GM18861 (cell line): ENCODE measurements at regions not wholly inside any gene's neighbourhood (a gene's known extent, or its start where the extent isn't known, plus 50 kb on each side); places are given as distances from the start of the nearest gene placed in this dataset.

Experiments
- ATAC-seq: cut with Tn5 transposase; IDR thresholded peaks from one replicate; pipeline ENCODE4 v1.9.1; 2021; ENCODE audit not compliant: unreplicated experiment

DNA sequence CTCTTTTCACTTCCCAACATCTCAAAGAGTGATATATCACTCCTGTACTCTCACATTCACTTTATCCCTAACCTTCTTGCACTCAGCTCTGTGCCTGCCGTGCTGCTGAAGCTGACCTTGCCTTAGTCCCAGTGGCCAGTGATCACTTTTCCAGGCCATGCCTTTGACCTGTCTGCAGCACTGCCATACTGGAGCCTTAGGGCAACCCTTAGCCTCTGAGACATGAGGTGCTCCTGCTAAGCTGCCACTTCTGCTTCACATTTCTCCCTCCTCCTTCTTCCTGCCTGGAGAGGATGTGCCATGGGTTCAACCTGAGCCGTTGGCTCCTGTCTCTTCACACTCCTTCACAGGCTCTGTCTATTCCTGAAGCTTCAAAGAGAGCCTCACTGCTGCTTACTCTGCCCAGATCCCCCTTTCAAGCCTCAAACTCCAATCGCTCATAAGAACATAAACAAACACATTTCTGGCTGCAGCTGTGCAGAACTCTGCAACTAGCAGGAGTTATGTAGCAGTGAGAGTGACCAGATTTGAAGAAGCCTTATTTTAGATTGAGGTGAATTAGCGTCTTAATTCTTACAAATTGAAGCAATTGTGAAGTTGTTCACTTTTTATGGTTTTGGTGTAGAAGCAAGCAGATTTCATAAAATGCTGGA lies 716.2 kb upstream of the FANCL start:
- no peak for ATAC-seq

DNA sequence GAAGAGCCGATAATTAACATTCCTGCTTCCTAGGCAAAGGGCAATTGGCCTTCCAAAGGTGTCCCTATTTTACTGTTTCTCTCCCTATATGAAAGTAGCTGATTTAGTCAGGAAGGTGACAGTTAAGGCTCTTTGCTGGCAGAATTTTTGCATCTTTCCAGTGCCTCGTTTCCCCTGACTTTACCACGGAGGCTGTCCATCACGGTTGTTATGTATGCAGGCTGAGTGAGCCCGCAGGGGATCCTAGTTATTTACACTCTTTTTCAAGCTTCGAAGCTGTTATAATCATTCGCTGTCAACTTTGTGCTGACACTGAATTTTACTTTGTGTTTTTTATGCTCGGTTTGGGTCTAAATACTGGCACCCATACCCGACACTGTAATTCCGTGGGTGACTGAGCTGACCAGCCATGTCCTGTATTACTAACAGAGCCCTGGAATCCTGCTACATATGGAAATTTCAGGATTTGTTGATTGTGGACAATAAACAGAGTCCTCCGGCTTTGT lies 713.8 kb upstream of the FANCL start:
- no peak for ATAC-seq

DNA sequence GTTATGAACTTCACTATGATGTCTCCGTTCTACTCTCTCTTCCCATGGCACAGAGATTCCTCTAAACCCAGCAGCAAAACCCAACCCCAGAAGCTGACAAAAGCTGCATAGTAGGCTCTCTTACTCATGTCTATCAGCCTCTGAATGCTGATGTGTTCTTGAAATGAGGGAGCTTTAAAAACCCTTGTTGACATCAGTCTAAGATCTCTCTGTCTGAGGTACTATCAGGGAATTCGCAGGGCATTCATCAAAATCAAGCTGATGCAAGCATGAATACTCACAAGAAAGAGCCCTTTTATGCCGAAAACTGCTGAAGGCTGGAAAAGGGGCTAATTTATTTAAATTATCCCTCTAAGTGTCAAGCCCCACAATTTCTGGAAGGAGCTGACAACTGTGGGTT lies 710.6 kb upstream of the FANCL start:
- ATAC-seq, result no peak

DNA sequence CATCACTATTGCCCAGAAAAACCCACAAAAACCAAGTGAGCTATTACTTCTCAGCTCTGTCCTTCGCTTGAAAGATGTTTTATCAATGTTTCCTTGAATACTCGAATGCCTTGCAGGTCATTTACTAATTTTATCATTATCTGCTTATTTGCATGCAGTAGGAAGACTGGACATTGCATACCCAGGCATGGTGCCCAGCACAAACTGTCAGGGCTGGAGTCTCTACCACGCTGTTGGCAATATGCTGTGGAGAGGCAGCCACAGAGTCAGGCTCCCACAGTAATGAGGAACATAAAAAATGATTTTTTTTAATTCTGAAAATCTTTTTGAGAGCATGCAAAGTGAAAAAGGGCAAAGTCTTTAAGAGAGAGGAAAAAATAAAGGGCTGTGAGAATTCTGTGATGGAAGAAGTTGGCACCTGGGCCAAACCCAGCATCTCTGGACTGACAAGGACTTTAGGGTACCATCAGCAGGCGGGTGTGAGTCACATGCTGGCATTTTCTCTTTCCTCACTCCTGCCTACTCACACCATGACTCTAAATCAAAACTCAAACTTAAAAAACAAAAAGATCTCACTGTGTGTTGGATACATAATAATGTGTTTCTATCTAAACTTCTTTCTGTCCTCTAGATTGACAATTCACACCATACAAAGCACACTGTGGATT lies 709.8 kb upstream of the FANCL start:
- ATAC-seq, result no peak

DNA sequence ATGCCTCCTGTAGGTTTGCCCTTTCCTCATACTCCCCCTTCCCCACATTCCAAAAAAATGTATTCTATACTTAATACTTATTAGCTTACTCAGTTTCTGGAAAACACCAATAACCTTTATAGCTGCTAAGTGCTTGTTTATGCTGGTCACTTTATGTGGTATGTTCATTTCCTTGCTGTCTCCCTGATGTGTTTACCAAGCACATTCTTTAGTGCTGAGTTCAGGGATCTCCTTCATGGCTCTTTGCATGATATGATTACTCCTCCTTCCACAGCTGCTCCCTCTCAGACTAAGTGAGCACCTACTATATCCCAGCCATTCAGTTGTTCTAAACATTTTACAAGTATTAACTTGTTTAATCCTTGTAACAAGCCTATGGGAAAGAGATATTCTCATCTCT lies 698.3 kb upstream of the FANCL start:
- ATAC-seq, result no peak

DNA sequence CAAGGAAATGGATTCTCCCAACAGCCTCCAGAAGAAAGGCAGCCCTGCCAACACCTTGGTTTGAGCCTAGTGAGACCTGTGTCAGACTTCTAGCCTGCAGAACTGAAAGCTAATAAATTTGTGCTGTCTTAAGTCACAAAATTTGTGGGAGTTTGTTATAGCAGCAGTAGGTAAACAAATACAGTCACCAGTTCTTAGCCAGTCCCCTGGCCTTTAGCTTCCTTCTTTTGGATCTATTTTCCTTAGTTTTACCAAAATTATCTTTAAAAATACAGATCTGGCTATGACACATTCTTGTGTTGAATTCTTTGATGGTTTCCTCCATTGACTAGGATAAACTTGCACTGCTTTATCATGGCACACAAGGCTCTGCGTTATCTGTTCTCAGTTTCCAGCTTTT lies 697.9 kb upstream of the FANCL start:
- no peak for ATAC-seq

DNA sequence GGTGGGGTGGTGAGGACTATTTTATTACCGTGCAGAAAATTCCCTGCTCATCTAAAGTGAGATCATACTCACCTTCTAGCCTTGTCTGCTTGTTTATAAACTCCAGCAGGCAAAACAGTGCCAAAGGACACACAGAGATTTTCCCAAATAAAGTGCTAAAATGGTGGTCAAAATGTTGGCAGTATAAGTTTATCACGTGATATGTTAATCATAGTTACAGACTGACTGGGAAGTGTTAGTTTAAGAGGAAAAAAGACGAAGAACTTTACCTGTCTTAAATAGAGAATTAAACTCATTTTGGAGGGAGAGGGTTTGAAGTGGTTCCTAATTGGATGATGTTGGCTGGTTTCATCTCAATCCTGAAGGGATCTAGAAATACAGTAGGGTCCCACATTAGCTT lies 691.7 kb upstream of the FANCL start:
- no peak for ATAC-seq

DNA sequence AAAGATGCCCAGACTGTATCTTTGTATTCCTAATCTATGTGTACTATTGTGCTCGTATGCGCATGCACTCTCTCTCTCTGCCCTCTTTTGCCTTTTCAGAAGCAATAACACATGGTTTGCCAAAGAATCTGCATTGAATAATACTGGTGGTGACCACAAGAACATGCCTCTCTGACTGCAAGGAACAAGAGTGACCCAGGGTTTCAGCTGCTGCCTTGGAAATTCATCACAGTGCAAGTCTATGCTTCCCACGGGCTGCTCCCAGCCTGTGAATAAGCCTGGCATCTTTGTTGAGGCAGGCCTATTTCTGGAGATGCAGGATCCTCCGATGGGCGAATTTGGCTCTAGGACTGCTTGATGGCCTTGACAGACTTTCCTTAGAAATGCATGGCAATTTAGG lies 689.4 kb upstream of the FANCL start:
- no peak for ATAC-seq

DNA sequence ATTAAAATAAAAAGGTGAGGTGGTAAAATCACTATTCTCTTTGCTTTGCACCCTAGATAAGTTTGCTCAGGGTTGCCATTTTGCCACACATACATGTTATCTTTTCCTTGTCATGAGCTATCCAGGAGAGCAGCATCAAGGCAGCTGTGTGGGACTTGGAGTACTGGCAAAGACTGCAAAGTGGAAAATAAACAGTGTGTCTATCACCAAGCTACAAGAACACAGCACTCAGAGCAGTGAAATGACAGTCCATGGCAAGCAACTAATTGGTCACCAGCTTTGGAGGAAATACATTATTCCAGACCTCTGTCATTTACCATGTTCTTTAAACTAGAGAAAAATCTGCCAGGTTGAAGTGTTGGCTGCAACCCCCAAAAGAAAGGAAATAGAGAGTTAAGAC lies 687.8 kb upstream of the FANCL start:
- ATAC-seq, result no peak

DNA sequence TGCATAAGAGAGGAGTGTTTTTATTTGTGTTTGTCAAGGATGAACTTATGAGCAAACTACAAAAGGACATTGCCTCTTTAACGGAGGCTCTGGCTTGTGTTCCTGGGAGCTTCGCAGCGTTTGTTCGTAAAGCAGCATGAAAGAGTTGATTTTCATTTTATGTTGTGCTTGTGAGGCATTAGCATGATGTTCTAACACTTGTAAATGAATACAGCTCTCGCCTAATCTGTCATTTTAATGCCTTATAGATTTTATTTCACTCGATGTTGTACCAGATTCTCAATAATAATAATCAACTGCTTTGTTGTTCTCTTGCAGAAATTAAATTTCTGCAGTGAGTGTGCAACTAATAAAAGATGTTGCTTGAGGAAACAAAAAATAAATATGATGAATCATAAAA lies 687.3 kb upstream of the FANCL start:
- no peak for ATAC-seq

DNA sequence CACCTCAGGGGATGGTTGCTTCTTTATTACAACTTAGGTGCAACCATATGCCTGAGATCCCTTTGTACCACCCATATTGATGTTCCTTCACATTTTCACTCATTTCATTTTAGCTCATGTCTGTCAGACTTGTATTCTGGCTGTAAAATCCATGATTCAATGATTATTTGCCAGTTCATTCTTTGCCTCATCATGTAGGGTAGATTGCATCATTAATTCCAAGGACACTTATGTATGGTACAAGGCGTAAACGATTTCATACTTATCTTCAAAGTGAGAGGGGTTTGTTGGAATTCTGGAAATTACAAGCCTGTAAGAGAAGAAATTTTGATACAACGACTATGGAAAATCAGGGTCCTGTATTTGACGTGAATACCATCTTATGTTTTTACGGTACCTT lies 685.0 kb upstream of the FANCL start:
- no peak for ATAC-seq

DNA sequence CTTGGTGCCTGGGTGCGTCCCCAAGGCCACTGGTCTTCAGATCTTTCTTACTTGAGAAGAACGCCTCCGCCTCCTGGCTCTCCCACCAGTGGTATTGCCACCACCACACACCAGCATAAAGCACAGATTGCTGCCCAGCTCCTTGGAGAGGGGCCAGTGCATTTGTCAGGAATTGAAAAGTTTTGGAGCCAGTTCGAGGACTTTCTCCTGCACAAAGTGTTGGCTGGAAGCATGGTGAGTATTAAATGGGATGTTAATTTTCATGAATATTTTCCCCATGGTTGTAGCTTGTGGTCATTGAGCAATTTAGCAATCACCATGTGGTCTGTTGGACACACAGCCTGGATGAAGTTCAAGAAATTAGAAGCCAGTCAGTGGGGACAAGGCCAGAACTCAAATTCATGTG lies 684.6 kb upstream of the FANCL start:
- ATAC-seq, result no peak

DNA sequence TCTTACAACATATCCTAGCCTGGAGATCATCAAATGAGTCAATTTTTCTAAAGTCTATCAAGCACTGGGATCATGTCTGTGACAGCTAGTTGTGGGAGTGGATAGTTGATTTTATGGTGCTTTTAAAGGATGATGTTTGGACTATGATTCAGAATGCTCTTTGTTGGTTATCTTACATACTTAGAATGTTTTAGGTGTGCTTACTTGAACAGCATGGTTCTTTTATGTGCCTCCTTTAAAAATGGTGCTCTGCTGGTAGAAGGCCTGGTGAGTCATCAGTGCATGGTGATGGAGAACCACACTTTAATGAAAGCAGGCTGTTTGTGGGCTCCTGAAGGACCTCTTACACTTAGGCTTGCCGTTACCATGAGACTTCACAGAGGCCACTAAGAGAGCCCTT lies 682.7 kb upstream of the FANCL start:
- no peak for ATAC-seq

DNA sequence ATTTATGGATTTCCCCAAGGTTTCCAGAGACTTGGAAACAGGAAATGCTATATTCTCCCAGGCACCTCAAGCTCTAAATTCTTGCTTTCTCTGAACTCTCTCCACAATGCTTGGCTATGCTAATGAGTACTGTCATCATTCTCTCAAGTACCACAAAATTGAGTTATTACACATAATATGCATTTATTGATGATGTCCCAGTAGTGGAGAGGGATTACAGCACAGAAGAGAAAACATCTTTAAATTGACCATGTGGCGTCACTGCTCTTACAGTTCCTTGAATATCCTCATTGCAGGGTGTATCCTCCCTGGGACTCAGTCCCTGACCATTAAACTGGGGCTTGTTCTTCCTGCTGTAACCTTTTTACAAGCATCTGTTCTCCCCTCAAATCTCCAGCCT lies 681.1 kb upstream of the FANCL start:
- no peak for ATAC-seq

DNA sequence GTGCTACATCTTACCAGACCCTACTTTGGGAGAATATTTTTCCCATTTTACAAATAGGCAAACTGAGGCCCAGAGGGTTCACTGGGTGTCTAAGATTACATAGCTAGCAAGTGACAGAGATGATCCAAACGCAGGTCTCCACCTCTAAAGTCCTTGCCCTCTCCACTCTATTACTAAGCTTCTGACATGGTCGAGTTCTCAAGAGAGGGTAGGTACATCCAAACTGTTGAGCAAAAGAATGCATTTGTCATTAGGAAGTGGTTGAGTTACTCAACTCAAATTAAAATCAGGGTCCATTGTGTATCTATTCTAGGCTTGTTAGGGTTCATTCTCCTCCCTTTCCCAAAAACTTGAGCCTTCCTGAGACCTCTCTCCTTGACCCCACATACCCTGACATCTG lies 680.6 kb upstream of the FANCL start:
- ATAC-seq, result no peak

DNA sequence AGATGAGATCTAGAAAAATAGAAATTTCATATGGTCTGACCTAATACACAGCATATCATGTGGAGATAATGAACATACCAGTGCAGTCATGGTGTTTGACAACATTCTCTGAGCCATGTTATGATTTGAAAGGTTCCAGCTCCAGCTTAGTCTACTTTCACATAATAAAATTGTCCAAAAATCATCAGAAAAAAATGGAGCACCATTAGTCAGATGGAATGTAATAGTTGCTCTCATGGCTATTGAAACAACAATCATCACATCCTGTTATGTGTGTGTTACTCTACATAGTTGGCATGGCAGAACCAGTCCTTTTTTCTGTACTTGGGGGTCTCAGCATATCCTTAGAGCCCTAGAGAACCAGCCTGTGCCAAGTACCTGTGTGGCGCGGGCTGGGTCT lies 678.9 kb upstream of the FANCL start:
- ATAC-seq, result no peak

DNA sequence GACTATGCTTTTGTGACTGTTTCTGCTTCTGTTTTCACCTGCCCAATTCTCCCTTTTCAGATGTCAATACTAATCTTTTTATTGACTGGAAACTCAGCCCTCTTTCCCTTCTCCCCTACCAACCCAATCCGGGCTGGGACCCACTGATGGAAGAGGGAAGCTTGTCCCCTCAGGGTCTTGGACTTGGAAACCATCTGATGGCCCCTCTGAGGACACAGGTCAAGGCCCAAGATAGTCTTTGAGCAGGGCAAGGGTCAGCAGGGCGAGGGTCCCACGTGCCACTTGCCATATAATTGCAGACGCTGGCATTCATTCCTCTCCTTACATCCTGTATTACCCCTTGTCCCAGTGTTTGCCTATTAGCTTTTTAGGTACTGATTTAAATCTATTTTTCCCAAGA lies 678.2 kb upstream of the FANCL start:
- ATAC-seq, result no peak

DNA sequence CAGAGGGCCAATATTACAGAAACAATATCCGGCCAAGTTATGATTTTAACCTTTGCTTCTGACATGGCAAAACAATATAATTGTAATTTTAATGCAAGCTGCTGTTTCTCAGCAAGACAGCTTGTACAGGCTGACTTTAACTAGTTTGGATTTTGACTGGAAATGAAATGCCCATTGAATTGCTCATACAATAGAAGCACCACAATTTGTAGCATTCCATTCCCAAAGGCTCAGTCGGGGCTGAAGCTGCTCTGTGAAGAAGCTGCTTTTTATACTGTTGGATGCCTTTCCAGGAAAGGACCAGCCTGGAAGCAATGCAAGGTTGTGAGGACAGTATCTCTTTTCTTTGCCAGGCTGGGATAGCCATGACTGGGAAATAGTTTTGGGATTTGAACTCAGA lies 677.0 kb upstream of the FANCL start:
- ATAC-seq, result no peak

DNA sequence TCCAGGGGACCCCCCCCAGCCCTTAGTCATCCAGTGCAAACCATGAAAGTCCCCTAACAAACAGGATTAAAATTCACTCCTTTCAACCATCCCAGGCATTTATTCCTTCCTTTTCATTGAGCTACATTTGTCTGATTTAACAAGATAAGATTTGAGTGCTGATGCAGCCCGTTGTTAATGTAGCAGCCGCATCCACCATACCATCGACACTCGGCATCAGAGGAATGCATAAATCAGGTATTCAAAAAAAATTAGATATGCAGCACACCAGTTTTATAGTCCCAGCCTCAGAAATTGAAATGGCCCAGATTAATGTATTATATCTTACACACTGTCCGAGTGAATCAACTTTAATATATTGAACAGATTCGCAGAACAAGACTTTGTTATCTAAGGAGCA lies 676.5 kb upstream of the FANCL start:
- ATAC-seq, result no peak

DNA sequence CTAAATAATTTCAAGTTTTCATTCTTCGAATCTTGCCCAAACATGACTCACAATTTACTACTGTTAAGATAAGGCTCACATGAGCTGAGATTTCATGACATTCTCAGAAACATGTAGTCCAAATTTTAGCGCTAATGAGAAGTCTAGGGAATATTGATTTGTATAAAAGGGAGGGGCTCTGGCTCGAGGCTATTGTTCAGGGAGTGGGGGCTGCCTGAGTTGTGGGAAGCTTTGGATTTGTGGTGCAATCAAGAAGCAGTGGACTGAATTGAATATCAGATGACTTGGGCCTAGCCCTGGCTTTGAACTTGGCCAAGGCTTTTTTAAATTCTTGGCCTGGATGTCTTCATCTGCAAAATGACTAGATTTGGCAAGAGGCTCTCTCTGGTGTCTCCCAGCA lies 674.9 kb upstream of the FANCL start:
- no peak for ATAC-seq

DNA sequence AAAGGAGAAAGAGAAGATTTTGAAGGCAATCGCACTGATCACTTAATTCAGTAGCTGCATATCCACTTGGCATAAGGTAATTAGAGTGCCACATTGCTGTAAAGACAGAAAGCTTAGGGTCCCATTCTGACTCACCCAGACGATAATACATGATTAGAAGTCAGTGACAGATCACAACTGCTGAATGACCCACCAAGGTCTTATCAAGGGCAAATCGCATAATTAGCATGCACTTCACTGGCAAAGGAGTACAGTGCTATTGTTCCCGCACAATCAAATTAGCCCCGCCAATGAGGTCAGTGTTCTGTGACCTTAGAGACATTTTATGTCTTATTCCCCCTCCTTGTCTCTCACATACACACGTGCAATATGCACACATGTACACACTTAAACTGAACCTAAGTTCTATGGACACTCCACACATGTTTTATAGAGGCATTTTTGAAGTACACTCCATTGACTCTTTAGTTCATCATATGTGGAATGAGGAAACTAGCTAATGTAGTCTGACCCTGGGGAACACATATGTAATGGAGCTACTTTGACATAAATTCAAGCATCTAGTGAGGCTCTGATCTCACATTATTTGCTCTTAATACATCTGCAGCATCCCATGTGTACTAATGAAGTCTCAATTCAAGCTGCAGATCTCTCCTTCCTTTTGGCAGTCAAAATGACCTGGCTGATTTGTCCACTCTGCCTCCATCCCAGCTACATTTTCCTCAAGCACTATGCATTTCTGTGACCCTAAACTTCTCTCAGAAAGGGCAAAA lies 673.8 kb upstream of the FANCL start:
- no peak for ATAC-seq

DNA sequence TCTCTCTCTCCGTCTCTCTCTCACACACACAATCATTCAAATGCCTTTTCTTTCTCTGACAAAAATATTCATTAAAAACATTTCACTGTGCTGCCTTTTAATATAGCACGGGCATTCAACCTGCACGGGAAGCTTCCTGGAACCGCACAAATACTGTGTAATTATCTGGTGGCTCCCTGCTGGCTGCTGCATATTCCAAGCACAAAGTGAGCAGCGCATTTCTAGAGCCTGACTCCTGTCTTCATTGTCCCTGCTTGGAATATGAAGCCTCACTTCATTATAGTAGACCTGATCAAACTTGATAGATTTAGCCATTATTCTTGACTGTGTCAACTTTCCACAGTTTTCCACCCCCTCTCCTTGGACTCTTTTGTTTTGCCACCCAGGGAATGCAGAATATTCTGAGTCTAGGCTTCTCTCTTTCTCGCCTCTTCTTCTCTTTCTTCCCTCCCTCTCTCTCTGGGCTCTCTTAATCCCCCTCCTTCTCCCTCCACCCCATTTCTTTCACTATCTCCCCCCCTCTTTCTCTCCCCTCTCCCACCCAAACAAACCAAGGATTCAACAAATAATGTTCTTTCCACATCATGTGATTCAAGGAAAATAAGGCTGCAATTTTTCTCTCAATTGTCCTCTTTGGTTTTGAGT lies 672.1 kb upstream of the FANCL start:
- no peak for ATAC-seq
